Breast epithelium (tissue), 4 donors: ENCODE measurements at regions not wholly inside any gene's neighbourhood (a gene's known extent, or its start where the extent isn't known, plus 50 kb on each side); places are given as distances from the start of the nearest gene placed in this dataset.
"Not testable (repeated sequence)": the region's sequence is repeated elsewhere in the genome, so short reads cannot be mapped to it uniquely, and the experiment has no call there.

Source experiments
- DNase-seq, 2 donors: peaks; one replicate each; pipeline ENCODE4 v3.0.0-alpha.2; 2019; ENCODE audit warnings: low spot score in 2 of 2
- H3K27ac ChIP-seq, 2 donors: fragments of 200-600 bp; sonication (generic) in 1 of 2; one replicate each; pipeline ENCODE4 v1.5.1; 2016 to 2019; ENCODE audit warnings: mild to moderate bottlenecking in 1 of 2
- H3K27me3 ChIP-seq, 2 donors: fragments of 200-600 bp; sonication (generic) in 1 of 2; one replicate each; pipeline versions ENCODE4 v1.5.1 to v1.6.0; 2017 to 2019; ENCODE audit warnings: control low read depth in 1 of 2, mild to moderate bottlenecking in 1 of 2
- H3K36me3 ChIP-seq: fragments of 200-600 bp; one replicate; pipeline ENCODE4 v1.5.1; 2019
- H3K4me1 ChIP-seq, 2 donors: fragments of 200-600 bp; sonication (generic); one replicate each; pipeline ENCODE4 v1.5.1; 2016 to 2019; ENCODE audit warnings: control low read depth in 1 of 2
- H3K4me3 ChIP-seq, 3 donors: fragments of 200-600 bp; sonication (generic); 1 replicate in 2 of 3; 2 replicates in 1 of 3; pipeline ENCODE4 v1.5.1; 2016 to 2019; ENCODE audit warnings: mild to moderate bottlenecking in 3 of 3, moderate library complexity in 2 of 3
- H3K9me3 ChIP-seq, 2 donors: fragments of 200-600 bp; sonication (generic) in 1 of 2; one replicate each; pipeline ENCODE4 v1.5.1; 2016 to 2019; ENCODE audit warnings: control low read depth in 1 of 2
- POLR2A ChIP-seq: fragments of 450-650 bp; IDR thresholded peaks from one replicate; pipeline ENCODE4 v1.6.1; 2016; ENCODE audit warnings: antibody characterized with exemption, mild to moderate bottlenecking, moderate library complexity
- POLR2AphosphoS5 ChIP-seq, 3 donors: sonication (generic); formaldehyde crosslinking; IDR thresholded peaks; one replicate each; pipeline ENCODE4 v1.6.1; 2017; ENCODE audit warnings: antibody characterized with exemption in 3 of 3
- intact Hi-C: fragments of 100-400 bp; cut with DNase I; formaldehyde crosslinking; loops from one replicate; pipeline ENCODE4 v1.15.1; 2023; ENCODE audit warnings: low total_unique reads
- TF ChIP-seq, protein P1 (sequence below), 3 donors: fragments of 450-650 bp; IDR thresholded peaks; one replicate each; pipeline ENCODE4 v1.5.1; 2016 to 2017; ENCODE audit warnings: antibody characterized with exemption in 3 of 3, mild to moderate bottlenecking in 3 of 3, moderate library complexity in 3 of 3

DNA sequence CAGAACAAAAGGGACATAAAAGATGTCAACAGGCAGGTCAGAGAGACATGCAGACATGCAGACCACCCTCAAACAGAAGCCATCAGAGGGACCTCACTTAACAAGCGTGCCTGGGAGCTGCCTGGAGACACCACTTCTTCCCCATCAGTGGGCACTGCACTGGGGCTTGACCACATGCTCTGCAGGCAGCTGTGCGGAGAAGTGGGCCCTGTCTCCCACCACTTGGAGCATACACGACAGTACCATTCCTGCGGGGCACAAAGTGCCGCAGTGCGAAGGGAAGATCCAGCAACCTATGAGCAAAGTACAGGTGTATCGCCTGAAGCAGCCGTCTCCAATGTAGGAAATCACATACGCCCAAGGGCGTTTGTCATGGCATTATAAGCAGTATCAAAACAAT lies 150.5 kb upstream of the FOXD4L5 start:
- Histone ChIP-seq H3K4me1 (no peaks in the 10 kb centered on the region), H3K27ac (no peak overlapping the region), H3K27me3 (no peaks in the 10 kb centered on the region), H3K9me3 (peaks cover 4 to 6% of the 10 kb centered on the region in 2 donors), H3K4me3 (no peak overlapping the region), H3K36me3 (no peaks in the 10 kb centered on the region)
- DNase-seq, result no peak
- TF ChIP-seq POLR2A, result no peak
- TF ChIP-seq POLR2AphosphoS5 (IDR thresholded peaks at IDR 0.05), result no peak
- TF ChIP-seq, protein P1, sequence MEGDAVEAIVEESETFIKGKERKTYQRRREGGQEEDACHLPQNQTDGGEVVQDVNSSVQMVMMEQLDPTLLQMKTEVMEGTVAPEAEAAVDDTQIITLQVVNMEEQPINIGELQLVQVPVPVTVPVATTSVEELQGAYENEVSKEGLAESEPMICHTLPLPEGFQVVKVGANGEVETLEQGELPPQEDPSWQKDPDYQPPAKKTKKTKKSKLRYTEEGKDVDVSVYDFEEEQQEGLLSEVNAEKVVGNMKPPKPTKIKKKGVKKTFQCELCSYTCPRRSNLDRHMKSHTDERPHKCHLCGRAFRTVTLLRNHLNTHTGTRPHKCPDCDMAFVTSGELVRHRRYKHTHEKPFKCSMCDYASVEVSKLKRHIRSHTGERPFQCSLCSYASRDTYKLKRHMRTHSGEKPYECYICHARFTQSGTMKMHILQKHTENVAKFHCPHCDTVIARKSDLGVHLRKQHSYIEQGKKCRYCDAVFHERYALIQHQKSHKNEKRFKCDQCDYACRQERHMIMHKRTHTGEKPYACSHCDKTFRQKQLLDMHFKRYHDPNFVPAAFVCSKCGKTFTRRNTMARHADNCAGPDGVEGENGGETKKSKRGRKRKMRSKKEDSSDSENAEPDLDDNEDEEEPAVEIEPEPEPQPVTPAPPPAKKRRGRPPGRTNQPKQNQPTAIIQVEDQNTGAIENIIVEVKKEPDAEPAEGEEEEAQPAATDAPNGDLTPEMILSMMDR (IDR thresholded peaks at IDR 0.05), result no peak
- intact Hi-C loops, result no loop called here

DNA sequence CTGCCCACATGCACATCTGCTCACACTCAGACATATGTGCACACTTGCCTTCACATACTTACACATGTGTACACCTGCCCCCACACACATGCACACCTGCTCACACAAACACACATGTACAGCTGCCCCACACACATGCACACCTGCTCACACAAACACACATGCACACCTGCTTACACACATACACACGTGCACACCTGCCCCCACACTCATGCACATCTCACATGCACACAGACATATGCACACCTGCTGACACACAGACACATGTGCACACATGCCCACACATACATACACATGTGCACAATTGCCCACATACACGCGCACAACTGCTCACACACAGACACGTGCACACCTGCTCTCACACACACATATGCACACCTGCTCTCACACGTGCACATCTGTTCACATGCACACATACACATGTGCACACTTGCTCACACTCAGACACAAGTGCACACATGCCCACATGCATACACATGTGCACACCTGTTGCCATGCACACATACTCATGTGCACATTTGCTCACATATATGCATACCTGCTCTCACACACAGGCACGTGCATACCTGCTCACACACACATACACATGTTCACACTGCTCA lies 147.8 kb upstream of the FOXD4L5 start:
- Histone ChIP-seq H3K9me3 (peaks cover 4 to 15% of the 10 kb centered on the region in 2 donors), H3K27ac (no peak overlapping the region), H3K36me3 (no peaks in the 10 kb centered on the region), H3K4me3 (no peak overlapping the region), H3K27me3 (no peaks in the 10 kb centered on the region), H3K4me1 (no peaks in the 10 kb centered on the region)
- no peak for DNase-seq
- intact Hi-C loops, result no loop called here
- TF ChIP-seq POLR2A, result no peak
- no peak for TF ChIP-seq POLR2AphosphoS5 (IDR thresholded peaks at IDR 0.05)
- TF ChIP-seq, protein P1 (IDR thresholded peaks at IDR 0.05), result no peak

DNA sequence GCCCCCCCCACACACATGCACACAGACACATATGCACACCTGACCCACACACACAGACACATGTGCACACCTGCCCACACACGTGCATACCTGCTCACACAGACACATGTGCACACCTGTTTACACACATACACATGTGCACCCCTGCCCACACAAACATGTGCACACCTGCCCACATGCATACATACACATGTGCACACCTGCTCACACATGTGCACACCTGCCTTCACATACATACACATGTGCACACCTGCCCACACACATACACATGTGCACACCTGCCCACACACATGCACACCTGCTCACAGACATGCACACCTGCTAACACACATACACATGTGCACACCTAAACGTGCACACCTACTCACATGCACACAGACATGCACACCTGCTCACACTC lies 147.0 kb upstream of the FOXD4L5 start:
- no peaks in the 10 kb centered on the region for H3K27me3 ChIP-seq
- no peak overlapping the region for H3K4me3 ChIP-seq
- TF ChIP-seq POLR2A (no peak), POLR2AphosphoS5 (IDR thresholded peaks at IDR 0.05) (no peak)
- TF ChIP-seq, protein P1 (IDR thresholded peaks at IDR 0.05), result no peak
- H3K9me3 ChIP-seq, result peaks cover 4 to 15% of the 10 kb centered on the region in 2 donors
- intact Hi-C loops, result no loop called here
- no peaks in the 10 kb centered on the region for H3K4me1 ChIP-seq
- H3K27ac ChIP-seq, result no peak overlapping the region
- no peaks in the 10 kb centered on the region for H3K36me3 ChIP-seq
- DNase-seq, result no peak

DNA sequence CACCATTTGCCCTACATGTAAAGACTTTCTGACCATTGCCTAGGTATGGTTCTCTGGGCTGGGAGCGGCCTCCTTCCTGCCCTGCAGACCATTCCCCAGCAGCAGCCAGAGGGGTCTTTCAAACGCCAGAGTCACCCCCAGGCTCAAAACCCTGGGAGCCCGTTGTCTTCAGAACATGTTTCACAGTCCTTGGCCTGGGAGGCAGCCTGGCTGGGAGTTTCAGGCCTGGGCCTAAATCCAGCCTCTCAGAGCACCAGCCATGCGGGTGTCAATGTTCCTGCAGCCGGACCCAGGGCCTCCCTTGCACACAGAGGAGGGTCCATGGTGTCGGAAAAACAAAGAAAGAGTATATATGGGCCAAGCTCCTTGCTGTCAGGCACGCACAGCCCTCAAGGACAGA lies 145.2 kb upstream of the FOXD4L5 start:
- TF ChIP-seq, protein P1 (IDR thresholded peaks at IDR 0.05), result no peak
- no peak for TF ChIP-seq POLR2A
- TF ChIP-seq POLR2AphosphoS5 (IDR thresholded peaks at IDR 0.05), result no peak
- no peak overlapping the region for H3K4me3 ChIP-seq
- intact Hi-C loops, result no loop called here
- H3K36me3 ChIP-seq, result no peaks in the 10 kb centered on the region
- no peak overlapping the region for H3K27ac ChIP-seq
- H3K27me3 ChIP-seq, result no peaks in the 10 kb centered on the region
- no peak for DNase-seq
- peaks cover 0 to 27% of the 10 kb centered on the region in 2 donors for H3K9me3 ChIP-seq
- H3K4me1 ChIP-seq, result no peaks in the 10 kb centered on the region

DNA sequence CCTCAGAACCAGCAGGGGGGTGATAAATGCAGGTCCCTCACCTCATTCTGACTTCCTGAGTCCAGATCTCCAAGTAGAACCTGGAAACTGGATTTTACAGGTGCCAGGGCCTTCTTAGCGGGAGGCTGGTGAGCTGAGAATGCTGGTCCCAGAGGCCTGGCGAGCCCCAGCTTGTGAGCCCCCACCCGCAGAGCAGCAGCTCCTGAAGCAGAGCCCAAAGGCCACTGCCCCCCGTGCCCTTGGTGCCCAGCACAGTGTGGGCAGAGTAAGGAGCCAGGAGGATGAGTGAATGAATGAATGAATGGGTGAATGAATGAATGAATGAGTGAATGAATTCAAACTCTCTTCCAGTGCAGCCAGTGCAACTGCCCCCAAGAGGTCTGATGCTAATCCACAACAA lies 142.4 kb upstream of the FOXD4L5 start:
- H3K36me3 ChIP-seq, intact Hi-C loops, H3K4me1 ChIP-seq, H3K27me3 ChIP-seq, DNase-seq, H3K27ac ChIP-seq, H3K4me3 ChIP-seq: not testable (repeated sequence)
- H3K9me3 ChIP-seq, result peaks cover 0 to 47% of the 10 kb centered on the region in 2 donors

DNA sequence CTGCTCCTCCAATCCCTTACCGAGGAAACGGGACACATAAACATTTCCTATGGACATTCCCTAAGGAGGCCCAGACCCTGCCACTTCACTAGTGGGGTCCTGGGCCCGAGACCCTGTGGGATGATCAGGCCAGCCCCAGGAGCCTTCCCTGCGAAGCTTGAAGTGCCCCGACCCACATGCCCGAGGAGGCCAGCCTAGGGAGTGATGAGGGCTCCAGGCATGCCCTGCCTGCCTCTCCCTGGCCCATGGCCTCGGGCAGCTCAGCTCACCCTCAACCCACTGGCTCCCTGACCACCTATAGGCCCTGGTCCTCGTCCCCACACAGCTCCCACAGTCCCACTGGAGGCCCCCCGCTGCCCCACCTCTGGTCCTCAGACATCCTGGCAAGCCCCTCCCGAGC lies 141.8 kb upstream of the FOXD4L5 start:
- H3K4me3 ChIP-seq, intact Hi-C loops, H3K36me3 ChIP-seq, H3K4me1 ChIP-seq, DNase-seq, H3K27me3 ChIP-seq, H3K27ac ChIP-seq: not testable (repeated sequence)
- H3K9me3 ChIP-seq, result peaks cover 0 to 47% of the 10 kb centered on the region in 2 donors
